Kidney capillary endothelial cell (primary cell): ENCODE measurements at regions not wholly inside any gene's neighbourhood (a gene's known extent, or its start where the extent isn't known, plus 50 kb on each side); places are given as distances from the start of the nearest gene placed in this dataset.

ENCODE experiments used
- DNase-seq: peaks from one replicate; pipeline ENCODE4 v3.0.0-alpha.2; 2018; ENCODE audit warnings: low spot score

DNA sequence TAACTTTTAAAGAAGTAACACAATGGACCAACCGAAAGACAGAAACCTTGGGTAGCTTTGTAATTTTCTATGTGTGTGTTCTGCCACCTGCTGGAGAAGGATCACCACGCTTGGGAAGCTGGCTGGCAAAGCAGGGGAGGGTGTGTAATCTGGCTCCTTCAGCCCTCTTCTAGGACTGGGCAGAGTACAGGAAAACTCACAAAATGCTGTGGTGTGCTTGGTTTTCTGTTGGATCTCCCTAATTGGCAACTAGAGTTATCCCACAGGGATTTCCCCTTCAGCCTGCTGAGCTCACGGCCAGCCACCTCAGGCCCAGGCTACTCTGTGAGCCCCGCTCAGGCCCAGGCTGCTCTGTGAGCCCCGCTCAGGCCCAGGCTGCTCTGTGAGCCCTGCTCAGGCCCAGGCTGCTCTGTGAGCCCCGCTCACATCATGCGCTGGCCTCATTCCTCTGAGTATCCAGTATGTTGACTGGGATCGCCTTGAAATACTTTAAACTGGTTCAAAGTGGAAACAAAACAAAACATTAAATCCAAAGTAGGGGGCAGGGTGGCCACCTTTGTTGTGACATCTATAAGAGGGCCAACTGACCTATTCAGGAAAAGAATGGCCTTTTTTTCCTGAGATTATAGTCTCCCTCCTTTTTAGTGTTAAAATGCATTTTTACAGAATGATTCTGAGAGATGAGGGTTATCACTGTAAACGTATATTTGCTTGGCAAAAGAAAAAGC is 52.0 kb upstream of the RNU6-8 start:
- DNase-seq: peak; percentile 61

DNA sequence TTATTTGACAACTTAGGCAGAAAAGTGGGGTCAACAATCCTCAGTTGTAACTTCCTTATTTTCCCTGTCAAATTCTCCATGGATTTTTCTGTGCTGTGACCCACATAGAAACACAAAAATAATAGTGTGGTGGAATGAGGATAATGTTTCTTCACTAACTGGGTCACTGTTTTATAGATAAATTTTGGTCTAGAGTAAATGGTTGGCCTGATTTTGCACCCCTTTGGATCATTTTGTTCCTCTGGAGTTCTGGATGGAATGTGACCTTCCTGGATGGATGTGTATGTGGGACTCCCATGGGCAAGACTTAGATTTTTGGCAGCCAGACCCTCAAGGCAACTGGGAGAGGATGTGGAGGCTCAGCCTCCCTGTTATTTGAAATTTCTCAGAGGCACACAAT is 52.7 kb upstream of the RNU6-8 start:
- DNase-seq: no peak

DNA sequence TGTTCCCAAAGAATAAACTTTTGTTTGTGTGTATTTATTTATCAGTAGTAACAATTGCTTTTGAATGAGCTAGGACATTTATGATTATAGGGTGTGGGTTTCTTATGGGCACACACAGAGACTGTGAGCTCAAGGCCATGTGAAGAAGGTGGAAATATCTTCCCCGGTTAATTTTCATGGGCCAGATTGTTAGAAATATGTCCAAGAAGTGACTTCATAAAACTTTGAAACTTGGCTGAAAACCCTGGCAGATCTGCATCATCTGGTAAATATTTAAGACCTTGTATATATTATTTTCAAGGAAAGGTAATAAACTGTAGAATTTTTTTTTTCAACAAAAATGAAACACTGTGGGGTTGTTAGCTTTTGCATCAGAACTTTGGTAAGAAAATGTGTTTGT is 53.5 kb upstream of the RNU6-8 start:
- DNase-seq: no peak

DNA sequence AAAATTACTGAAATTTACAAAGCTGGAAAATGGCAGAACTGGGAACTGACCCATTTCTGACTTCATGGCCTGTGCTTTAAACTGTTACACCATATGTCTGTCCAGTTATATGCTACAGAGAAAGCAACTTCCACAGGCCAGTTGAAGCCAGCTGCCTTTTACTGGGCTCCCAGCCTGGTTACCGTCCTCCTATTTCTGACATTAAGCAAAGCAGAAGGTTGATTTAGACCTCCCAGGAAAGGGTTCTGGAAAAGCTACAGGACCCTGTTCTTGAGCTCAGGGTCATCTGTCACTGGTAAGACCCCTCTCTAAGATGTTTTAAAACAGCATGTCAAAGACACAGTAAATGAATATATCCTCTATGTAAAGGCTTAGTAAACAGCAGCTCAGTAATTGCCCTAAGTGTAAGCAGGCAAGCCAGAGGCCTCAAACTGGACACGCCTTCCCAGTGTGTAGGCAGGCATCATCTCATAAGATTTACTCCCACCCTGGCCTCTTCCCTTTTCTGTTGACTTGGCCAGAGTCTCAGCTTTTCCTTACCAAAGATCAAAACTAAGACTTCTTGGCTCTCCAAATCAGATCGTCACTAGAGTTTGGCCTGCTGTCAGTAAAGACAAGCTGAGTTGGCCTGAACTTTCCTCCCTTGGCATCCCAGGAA is 55.4 kb upstream of the RNU6-8 start:
- no peak for DNase-seq

DNA sequence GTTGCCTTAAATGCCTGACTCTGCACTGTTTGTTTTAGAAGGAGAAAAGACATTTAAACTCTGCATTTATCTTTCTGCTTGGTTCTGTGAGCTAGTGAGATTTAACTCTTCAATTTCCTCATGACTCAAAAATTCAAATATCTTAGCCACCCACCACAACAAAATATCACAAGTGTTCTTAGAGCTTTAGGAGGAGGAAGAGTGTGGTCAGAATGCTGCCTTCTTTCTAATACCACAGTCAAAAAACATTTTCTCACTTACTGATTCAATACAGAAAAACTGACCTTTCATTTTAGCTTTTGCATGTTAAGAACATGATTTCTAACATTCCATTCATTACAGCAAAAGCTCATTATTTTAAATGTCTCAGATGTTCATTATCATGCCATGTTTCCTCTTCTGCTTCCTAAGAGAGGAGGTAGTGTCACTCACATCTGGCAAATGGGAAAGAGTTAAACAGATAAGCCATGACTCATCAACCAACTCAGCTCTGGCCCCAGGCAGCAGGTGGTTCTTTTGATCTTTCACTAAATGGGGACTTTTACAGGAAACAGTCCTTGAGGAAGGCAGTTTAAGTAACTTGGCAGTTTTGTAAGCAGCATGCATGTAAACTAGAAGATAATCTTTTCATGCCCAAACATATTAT is 56.4 kb upstream of the RNU6-8 start:
- DNase-seq: no peak

DNA sequence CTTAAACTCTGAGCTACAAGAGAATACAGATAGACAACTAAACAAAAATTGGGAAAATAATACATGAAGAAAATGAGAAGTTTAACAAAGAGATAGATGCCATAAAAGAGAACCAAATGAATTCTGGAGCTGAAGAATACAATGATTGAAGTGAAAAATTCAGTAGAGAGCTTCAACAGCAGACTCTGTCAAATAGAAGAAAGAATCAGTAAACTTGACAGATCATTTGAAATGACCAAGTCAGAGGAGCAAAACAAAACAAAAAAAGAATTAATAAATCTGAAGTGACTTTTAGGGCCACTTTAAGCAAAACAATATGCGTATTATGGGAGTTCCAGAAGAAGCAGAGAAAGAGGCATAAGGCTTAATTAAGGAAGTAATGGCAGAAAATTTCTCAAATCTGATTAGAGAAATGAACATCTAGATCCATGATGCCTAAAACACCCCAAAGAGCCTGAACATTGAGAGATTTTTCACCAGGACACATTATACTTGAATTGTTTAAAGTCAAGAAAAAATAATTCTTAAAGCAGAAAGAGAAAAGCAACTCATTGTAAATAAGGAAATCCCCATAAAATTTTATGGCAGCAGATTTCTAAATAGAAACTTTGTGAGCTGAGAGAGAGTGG is 61.0 kb upstream of the RNU6-8 start:
- no peak for DNase-seq

DNA sequence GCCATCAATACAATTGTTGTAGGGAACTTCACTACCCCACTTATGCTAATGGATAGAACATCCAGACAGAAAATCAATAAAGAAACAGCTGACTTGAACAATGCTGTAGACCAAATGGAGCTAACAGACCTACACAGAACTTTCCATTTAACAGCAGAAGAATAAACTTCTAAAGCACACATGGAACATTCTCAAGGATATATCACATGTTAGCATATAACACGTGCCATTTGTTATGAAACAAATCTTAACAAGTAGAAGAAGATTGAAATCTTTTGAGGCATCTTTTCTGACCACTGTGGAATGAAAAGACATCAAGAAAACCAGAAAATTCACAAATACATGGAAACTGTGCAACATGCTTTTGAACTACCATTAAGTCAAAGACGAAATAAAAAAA is 62.5 kb upstream of the RNU6-8 start:
- no peak for DNase-seq

DNA sequence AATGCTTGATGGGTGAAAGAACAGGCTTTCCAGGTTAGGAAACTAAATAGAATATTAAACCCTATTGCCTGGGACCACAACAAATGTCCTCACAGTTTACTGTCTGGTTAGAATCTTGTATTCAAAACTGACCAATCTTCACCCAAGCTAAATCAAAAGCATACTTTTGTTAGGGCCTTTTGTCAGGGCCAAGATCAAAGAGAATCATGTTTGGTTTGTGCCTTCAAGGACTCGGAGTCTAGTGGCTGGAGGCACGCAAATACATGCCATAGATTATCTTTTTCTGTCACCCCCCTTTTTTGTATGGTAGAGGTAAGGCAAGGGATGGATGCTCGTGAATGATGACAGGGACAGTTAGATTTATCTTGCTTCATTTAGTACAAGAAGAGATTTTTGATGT is 51.1 kb upstream of the AKAP6 start:
- no peak for DNase-seq
